ENCODE measurements at regions not wholly inside any gene's neighbourhood (a gene's known extent, or its start where the extent isn't known, plus 50 kb on each side); places are given as distances from the start of the nearest gene placed in this dataset.

- Histone ChIP-seq H3K27ac (ENCODE audit: low read depth, low read length) (no peak overlapping the region), H3K36me3 (ENCODE audit: insufficient read depth, low read length) (no peaks in the 10 kb centered on the region), H3K27me3 (ENCODE audit: insufficient read depth, low read length) (peaks cover 38% of the 10 kb centered on the region), H2AFZ (ENCODE audit: low read length) (no peak overlapping the region), H3K79me2 (ENCODE audit: insufficient read depth, low read length) (no peaks in the 10 kb centered on the region), H3K4me1 (ENCODE audit: insufficient read depth, low read length) (no peaks in the 10 kb centered on the region), H4K20me1 (ENCODE audit: insufficient read depth, low read length) (no peaks in the 10 kb centered on the region), H3K4me2 (ENCODE audit: insufficient read depth, low read length) (no peak overlapping the region), H3K4me3 (ENCODE audit: insufficient read depth, low read length) (no peak overlapping the region), H3K9me3 (ENCODE audit: low read depth, low read length) (no peaks in the 10 kb centered on the region)
- TF ChIP-seq, protein P1, sequence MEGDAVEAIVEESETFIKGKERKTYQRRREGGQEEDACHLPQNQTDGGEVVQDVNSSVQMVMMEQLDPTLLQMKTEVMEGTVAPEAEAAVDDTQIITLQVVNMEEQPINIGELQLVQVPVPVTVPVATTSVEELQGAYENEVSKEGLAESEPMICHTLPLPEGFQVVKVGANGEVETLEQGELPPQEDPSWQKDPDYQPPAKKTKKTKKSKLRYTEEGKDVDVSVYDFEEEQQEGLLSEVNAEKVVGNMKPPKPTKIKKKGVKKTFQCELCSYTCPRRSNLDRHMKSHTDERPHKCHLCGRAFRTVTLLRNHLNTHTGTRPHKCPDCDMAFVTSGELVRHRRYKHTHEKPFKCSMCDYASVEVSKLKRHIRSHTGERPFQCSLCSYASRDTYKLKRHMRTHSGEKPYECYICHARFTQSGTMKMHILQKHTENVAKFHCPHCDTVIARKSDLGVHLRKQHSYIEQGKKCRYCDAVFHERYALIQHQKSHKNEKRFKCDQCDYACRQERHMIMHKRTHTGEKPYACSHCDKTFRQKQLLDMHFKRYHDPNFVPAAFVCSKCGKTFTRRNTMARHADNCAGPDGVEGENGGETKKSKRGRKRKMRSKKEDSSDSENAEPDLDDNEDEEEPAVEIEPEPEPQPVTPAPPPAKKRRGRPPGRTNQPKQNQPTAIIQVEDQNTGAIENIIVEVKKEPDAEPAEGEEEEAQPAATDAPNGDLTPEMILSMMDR (IDR thresholded peaks at IDR 0.05; ENCODE audit: extremely low read depth, low read depth, low read length), result no peak
- peak; percentile 34 for DNase-seq (ENCODE audit: insufficient read length, low spot score, missing footprints)
Observed at GRCh38 chr20:48149902-48150301, 364.6 kb upstream of the SULF2 start.

DNA sequence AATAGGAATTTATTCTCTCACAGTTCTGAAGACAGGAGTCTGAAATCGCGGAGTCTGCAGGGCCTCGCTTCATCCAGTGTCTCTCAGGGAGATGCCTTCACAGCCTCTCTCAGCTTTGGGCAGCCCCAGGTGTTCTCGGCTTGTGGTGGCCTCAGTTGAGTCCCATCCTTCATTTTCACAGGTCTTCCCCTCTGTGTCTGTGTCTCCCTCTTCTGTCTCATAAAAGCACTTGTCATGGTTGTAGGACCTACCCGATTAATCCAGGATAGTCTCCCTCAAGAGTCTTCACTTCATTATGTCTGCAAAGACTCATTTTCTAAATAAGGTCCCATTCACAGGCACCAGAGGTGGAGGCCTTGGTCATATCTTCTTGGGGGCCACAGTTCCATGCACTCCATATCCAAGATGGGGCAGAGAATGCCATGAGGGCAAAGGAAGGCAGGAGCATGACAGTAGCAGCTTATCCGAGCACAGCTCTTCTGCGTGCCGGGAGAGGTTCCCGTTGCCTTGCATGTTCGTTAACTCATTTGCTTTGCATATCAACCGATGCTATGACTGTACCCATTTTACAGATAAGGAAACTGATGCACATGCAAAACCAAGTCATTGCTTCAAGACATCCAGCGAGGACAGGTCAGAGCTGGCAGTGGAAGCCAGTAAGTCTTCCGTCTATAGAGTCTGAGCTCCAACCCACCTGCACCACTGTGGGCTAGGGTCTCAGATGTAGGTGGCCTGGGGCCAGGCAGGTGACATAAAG, 363.8 kb upstream of the SULF2 start:
- Histone ChIP-seq H3K27me3 (ENCODE audit: insufficient read depth, low read length) (peaks cover 32% of the 10 kb centered on the region), H3K9me3 (ENCODE audit: low read depth, low read length) (no peaks in the 10 kb centered on the region)

DNA sequence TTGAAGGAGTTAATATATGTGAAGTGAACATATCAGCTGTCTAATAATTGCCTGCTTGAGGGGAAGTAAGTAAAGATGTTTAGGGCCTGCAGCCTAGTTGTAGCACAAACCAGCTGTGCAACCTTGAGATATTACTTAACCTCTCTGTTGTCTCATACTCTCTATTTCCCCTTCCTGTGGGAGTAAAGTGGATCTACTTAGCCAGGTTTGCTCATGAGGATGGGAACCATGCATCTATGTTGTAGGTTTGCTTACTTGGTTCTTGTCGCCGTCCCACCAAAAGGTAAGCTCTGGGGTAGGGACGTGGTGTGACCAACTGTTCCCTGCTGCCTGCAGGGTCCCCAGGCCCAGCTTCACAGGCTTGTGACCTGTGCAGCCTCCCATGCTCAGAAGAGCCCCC, 362.7 kb upstream of the SULF2 start:
- H3K4me1 ChIP-seq (ENCODE audit: insufficient read depth, low read length), result no peaks in the 10 kb centered on the region
- no peak overlapping the region for H3K27ac ChIP-seq (ENCODE audit: low read depth, low read length)
- H3K4me2 ChIP-seq (ENCODE audit: insufficient read depth, low read length), result no peak overlapping the region
- H2AFZ ChIP-seq (ENCODE audit: low read length), result no peak overlapping the region
- no peak for DNase-seq (ENCODE audit: insufficient read length, low spot score, missing footprints)
- no peaks in the 10 kb centered on the region for H4K20me1 ChIP-seq (ENCODE audit: insufficient read depth, low read length)
- H3K4me3 ChIP-seq (ENCODE audit: insufficient read depth, low read length), result no peak overlapping the region
- H3K27me3 ChIP-seq (ENCODE audit: insufficient read depth, low read length), result peaks cover 28% of the 10 kb centered on the region
- TF ChIP-seq, protein P1 (IDR thresholded peaks at IDR 0.05; ENCODE audit: extremely low read depth, low read depth, low read length), result no peak
- no peaks in the 10 kb centered on the region for H3K36me3 ChIP-seq (ENCODE audit: insufficient read depth, low read length)
- H3K79me2 ChIP-seq (ENCODE audit: insufficient read depth, low read length), result no peaks in the 10 kb centered on the region
- no peaks in the 10 kb centered on the region for H3K9me3 ChIP-seq (ENCODE audit: low read depth, low read length)

More for the DNA sequence above, 363.8 kb upstream of the SULF2 start:
- TF ChIP-seq, protein P1 (IDR thresholded peaks at IDR 0.05; ENCODE audit: extremely low read depth, low read depth, low read length), result no peak
- no peak overlapping the region for H3K4me3 ChIP-seq (ENCODE audit: insufficient read depth, low read length)
- H4K20me1 ChIP-seq (ENCODE audit: insufficient read depth, low read length), result no peaks in the 10 kb centered on the region
- no peaks in the 10 kb centered on the region for H3K79me2 ChIP-seq (ENCODE audit: insufficient read depth, low read length)
- no peaks in the 10 kb centered on the region for H3K4me1 ChIP-seq (ENCODE audit: insufficient read depth, low read length)
- H3K4me2 ChIP-seq (ENCODE audit: insufficient read depth, low read length), result no peak overlapping the region
- no peaks in the 10 kb centered on the region for H3K36me3 ChIP-seq (ENCODE audit: insufficient read depth, low read length)
- no peak overlapping the region for H2AFZ ChIP-seq (ENCODE audit: low read length)
- no peak overlapping the region for H3K27ac ChIP-seq (ENCODE audit: low read depth, low read length)
- DNase-seq (ENCODE audit: insufficient read length, low spot score, missing footprints), result peak; percentile 45

DNA sequence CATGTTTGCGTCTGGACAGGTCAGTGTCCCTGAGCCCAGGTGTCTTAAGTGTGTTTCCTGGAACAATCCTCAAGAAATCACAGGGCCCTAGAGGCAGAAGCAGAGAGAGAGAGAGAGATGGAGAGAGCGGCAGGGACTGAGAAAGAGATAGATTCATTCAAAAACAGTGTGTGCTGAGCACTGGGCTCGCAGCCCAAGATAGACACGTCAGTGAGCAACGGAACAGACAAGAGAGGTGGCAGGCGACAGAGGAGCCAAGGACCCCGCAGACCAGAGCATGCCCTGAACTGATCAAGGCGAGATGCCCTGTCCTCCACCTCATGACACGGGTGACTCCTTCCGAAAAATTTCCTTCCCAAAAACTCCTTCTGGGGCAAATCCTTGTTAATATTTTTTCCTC, 362.0 kb upstream of the SULF2 start:
- Histone ChIP-seq H3K27me3 (ENCODE audit: insufficient read depth, low read length) (peaks cover 30% of the 10 kb centered on the region), H3K36me3 (ENCODE audit: insufficient read depth, low read length) (no peaks in the 10 kb centered on the region), H3K27ac (ENCODE audit: low read depth, low read length) (no peak overlapping the region), H3K79me2 (ENCODE audit: insufficient read depth, low read length) (no peaks in the 10 kb centered on the region), H3K9me3 (ENCODE audit: low read depth, low read length) (no peaks in the 10 kb centered on the region), H3K4me2 (ENCODE audit: insufficient read depth, low read length) (no peak overlapping the region), H3K4me1 (ENCODE audit: insufficient read depth, low read length) (no peaks in the 10 kb centered on the region), H4K20me1 (ENCODE audit: insufficient read depth, low read length) (no peaks in the 10 kb centered on the region), H2AFZ (ENCODE audit: low read length) (no peak overlapping the region), H3K4me3 (ENCODE audit: insufficient read depth, low read length) (no peak overlapping the region)
- TF ChIP-seq, protein P1 (IDR thresholded peaks at IDR 0.05; ENCODE audit: extremely low read depth, low read depth, low read length), result no peak
- DNase-seq (ENCODE audit: insufficient read length, low spot score, missing footprints), result no peak

Data from osteoblast (primary cell).